Hepatocyte (in vitro differentiated cells): ENCODE measurements at regions not wholly inside any gene's neighbourhood (a gene's known extent, or its start where the extent isn't known, plus 50 kb on each side); places are given as distances from the start of the nearest gene placed in this dataset.

Source experiments
- DNase-seq: peaks from one replicate; pipeline ENCODE4 v3.0.0-alpha.2; 2016; ENCODE audit warnings: low spot score
- H2AFZ ChIP-seq: fragments of 200-600 bp; sonication (generic); 2 replicates; pipeline ENCODE4 v1.6.0; 2016; ENCODE audit warnings: antibody characterized with exemption, mild to moderate bottlenecking
- H3K27ac ChIP-seq: fragments of 200-600 bp; sonication (generic); 2 replicates; pipeline ENCODE4 v1.5.1; 2016; ENCODE audit warnings: mild to moderate bottlenecking
- H3K27me3 ChIP-seq: fragments of 200-600 bp; sonication (generic); 2 replicates; pipeline ENCODE4 v1.6.1; 2016
- H3K36me3 ChIP-seq: fragments of 200-600 bp; sonication (generic); replicated peaks from 2 replicates; pipeline ENCODE4 v1.5.1; 2016; ENCODE audit warnings: low read depth; ENCODE audit not compliant: insufficient read depth
- H3K4me1 ChIP-seq: fragments of 200-600 bp; sonication (generic); 2 replicates; pipeline ENCODE4 v1.5.1; 2016; ENCODE audit warnings: mild to moderate bottlenecking, moderate library complexity; ENCODE audit not compliant: insufficient read depth
- H3K4me2 ChIP-seq: fragments of 200-600 bp; sonication (generic); 2 replicates; pipeline ENCODE4 v1.6.0; 2016
- H3K4me3 ChIP-seq: fragments of 200-600 bp; sonication (generic); 2 replicates; pipeline ENCODE4 v1.5.1; 2016; ENCODE audit warnings: mild to moderate bottlenecking
- H3K79me2 ChIP-seq: fragments of 200-600 bp; sonication (generic); 2 replicates; pipeline ENCODE4 v1.6.0; 2017; ENCODE audit warnings: mild to moderate bottlenecking
- H3K9me2 ChIP-seq: fragments of 200-600 bp; sonication (generic); replicated peaks from 2 replicates; pipeline ENCODE4 v1.6.0; 2017; ENCODE audit warnings: mild to moderate bottlenecking; ENCODE audit not compliant: insufficient read depth
- H3K9me3 ChIP-seq: fragments of 200-600 bp; sonication (generic); 2 replicates; pipeline ENCODE4 v1.5.1; 2016; ENCODE audit warnings: low read depth, mild to moderate bottlenecking
- H4K20me1 ChIP-seq: fragments of 200-600 bp; sonication (generic); 2 replicates; pipeline ENCODE4 v1.6.0; 2016; ENCODE audit warnings: mild to moderate bottlenecking; ENCODE audit not compliant: insufficient read depth, poor library complexity, severe bottlenecking
- CTCF ChIP-seq: fragments of 200-600 bp; sonication (generic); IDR thresholded peaks from 2 replicates; pipeline ENCODE4 v1.5.1; 2016; ENCODE audit warnings: antibody characterized with exemption, mild to moderate bottlenecking; ENCODE audit not compliant: poor library complexity
- EZH2 ChIP-seq: fragments of 200-600 bp; sonication (generic); IDR thresholded peaks from 2 replicates; pipeline ENCODE4 v1.6.1; 2016; ENCODE audit warnings: antibody characterized with exemption, mild to moderate bottlenecking, borderline replicate concordance
- EZH2phosphoT487 ChIP-seq: fragments of 200-600 bp; sonication (generic); IDR thresholded peaks from one replicate; pipeline ENCODE4 v1.6.1; 2018; ENCODE audit warnings: antibody characterized with exemption, mild to moderate bottlenecking, low read depth, moderate library complexity; ENCODE audit not compliant: unreplicated experiment, severe bottlenecking
- WGBS: methylation state at CpG from one replicate; pipeline ENCODE4 v1.1.6; 2016; ENCODE audit warnings: low lambda C conversion rate; ENCODE audit errors: missing lambda C conversion rate; 5-methylcytosine and 5-hydroxymethylcytosine counted together

- no peak overlapping the region for H3K27ac ChIP-seq
- H3K9me3 ChIP-seq: no peaks in the 10 kb centered on the region
- no peaks in the 10 kb centered on the region for H4K20me1 ChIP-seq
- no peak overlapping the region for H2AFZ ChIP-seq
- H3K79me2 ChIP-seq: no peaks in the 10 kb centered on the region
- H3K4me1 ChIP-seq: peaks cover 15% of the 10 kb centered on the region
- no peak overlapping the region for H3K4me3 ChIP-seq
- H3K36me3 ChIP-seq: no peaks in the 10 kb centered on the region
- 21% methylated on average over 8 of the region's 8 CpGs for WGBS
- H3K27me3 ChIP-seq: peaks cover 89% of the 10 kb centered on the region
- peak overlapping the region; percentile 82 for H3K4me2 ChIP-seq
- H3K9me2 ChIP-seq: no peaks in the 10 kb centered on the region
- TF ChIP-seq CTCF (no peak), EZH2 (peak; percentile 64), EZH2phosphoT487 (no peak)
- no peak for DNase-seq
Observed at GRCh38 chr16:86287664-86288201, 222.6 kb upstream of the FOXF1 start.

GRCh38 chr16:86288716-86289294, 221.5 kb upstream of the FOXF1 start:
- Histone ChIP-seq H3K9me2 (no peaks in the 10 kb centered on the region), H3K79me2 (no peaks in the 10 kb centered on the region), H3K27me3 (peaks cover 94% of the 10 kb centered on the region), H3K27ac (no peak overlapping the region), H2AFZ (no peak overlapping the region), H3K36me3 (no peaks in the 10 kb centered on the region), H4K20me1 (no peaks in the 10 kb centered on the region), H3K4me3 (no peak overlapping the region), H3K4me1 (peaks cover 20% of the 10 kb centered on the region), H3K4me2 (no peak overlapping the region), H3K9me3 (no peaks in the 10 kb centered on the region)
- no peak for TF ChIP-seq CTCF
- TF ChIP-seq EZH2: no peak
- no peak for TF ChIP-seq EZH2phosphoT487
- no peak for DNase-seq
- WGBS: 27% methylated on average over 19 of the region's 19 CpGs

- H4K20me1 ChIP-seq: no peaks in the 10 kb centered on the region
- no peaks in the 10 kb centered on the region for H3K36me3 ChIP-seq
- peaks cover 25% of the 10 kb centered on the region for H3K4me1 ChIP-seq
- WGBS: 51% methylated on average over 11 of the region's 11 CpGs
- no peak for DNase-seq
- TF ChIP-seq EZH2 (peak; percentile 85), EZH2phosphoT487 (no peak)
- no peak overlapping the region for H3K27ac ChIP-seq
- H3K79me2 ChIP-seq: no peaks in the 10 kb centered on the region
- no peak overlapping the region for H3K4me2 ChIP-seq
- H3K9me3 ChIP-seq: no peaks in the 10 kb centered on the region
- no peak overlapping the region for H2AFZ ChIP-seq
- peaks cover 92% of the 10 kb centered on the region for H3K27me3 ChIP-seq
- H3K9me2 ChIP-seq: no peaks in the 10 kb centered on the region
- no peak overlapping the region for H3K4me3 ChIP-seq
Observed at GRCh38 chr16:86289304-86289703, 221.0 kb upstream of the FOXF1 start.

GRCh38 chr16:86289907-86290306, 220.4 kb upstream of the FOXF1 start:
- no peaks in the 10 kb centered on the region for H4K20me1 ChIP-seq
- peaks cover 86% of the 10 kb centered on the region for H3K27me3 ChIP-seq
- WGBS: 54% methylated on average over 2 of the region's 2 CpGs
- H3K9me3 ChIP-seq: no peaks in the 10 kb centered on the region
- peaks cover 28% of the 10 kb centered on the region for H3K4me1 ChIP-seq
- H2AFZ ChIP-seq: no peak overlapping the region
- TF ChIP-seq CTCF (no peak), EZH2 (no peak), EZH2phosphoT487 (no peak)
- no peak for DNase-seq
- H3K36me3 ChIP-seq: no peaks in the 10 kb centered on the region
- H3K79me2 ChIP-seq: no peaks in the 10 kb centered on the region
- H3K9me2 ChIP-seq: no peaks in the 10 kb centered on the region
- no peak overlapping the region for H3K4me2 ChIP-seq
- no peak overlapping the region for H3K27ac ChIP-seq
- H3K4me3 ChIP-seq: no peak overlapping the region
